Body of pancreas (tissue), 4 donors: ENCODE measurements at regions not wholly inside any gene's neighbourhood (a gene's known extent, or its start where the extent isn't known, plus 50 kb on each side); places are given as distances from the start of the nearest gene placed in this dataset.
"Not testable (repeated sequence)": the region's sequence is repeated elsewhere in the genome, so short reads cannot be mapped to it uniquely, and the experiment has no call there.

Experiments
- ATAC-seq: fragments of 150-250 bp; one replicate; pipeline ENCODE4 v1.9.1; 2016
- DNase-seq, 4 donors: peaks; one replicate each; pipeline ENCODE4 v3.0.0-alpha.2; 2019
- H3K27ac ChIP-seq, 4 donors: fragments of 200-600 bp; sonication (generic); 1 replicate in 3 of 4; 2 replicates in 1 of 4; pipeline versions ENCODE4 v1.5.1 to v1.6.1; 2016 to 2019; ENCODE audit warnings: mild to moderate bottlenecking in 1 of 4, mixed read lengths in 1 of 4, moderate library complexity in 1 of 4
- H3K27me3 ChIP-seq, 2 donors: fragments of 200-600 bp; sonication (generic); one replicate each; pipeline ENCODE4 v1.6.0; 2016; ENCODE audit warnings: mild to moderate bottlenecking in 1 of 2
- H3K36me3 ChIP-seq, 2 donors: fragments of 200-600 bp; sonication (generic); replicated peaks in 1 of 2; 2 replicates each; pipeline ENCODE4 v1.5.1; 2016; ENCODE audit warnings: low read depth in 2 of 2; ENCODE audit not compliant: insufficient read depth in 1 of 2
- H3K4me1 ChIP-seq: fragments of 200-600 bp; sonication (generic); one replicate; pipeline ENCODE4 v1.6.0; 2016
- H3K4me3 ChIP-seq, 2 donors: fragments of 200-600 bp; sonication (generic); 1 replicate in 1 of 2; 2 replicates in 1 of 2; pipeline ENCODE4 v1.5.1; 2016 to 2019
- H3K9me3 ChIP-seq, 3 donors: fragments of 200-600 bp; sonication (generic); 1 replicate in 2 of 3; 2 replicates in 1 of 3; pipeline ENCODE4 v1.5.1; 2016
- CTCF ChIP-seq, 7 experiments: fragments of 450-650 bp in 4 of 7; fragments of 200-600 bp in 3 of 7; sonication (generic) in 3 of 7; IDR thresholded peaks; one replicate each; pipeline ENCODE4 v1.5.1; 2016 to 2019; ENCODE audit warnings: antibody characterized with exemption in 7 of 7
- POLR2A ChIP-seq, 3 donors: fragments of 450-650 bp; IDR thresholded peaks; one replicate each; pipeline ENCODE4 v1.6.1; 2016; ENCODE audit warnings: antibody characterized with exemption in 3 of 3, mild to moderate bottlenecking in 2 of 3
- WGBS, 2 donors: methylation state at CpG; one replicate each; pipeline ENCODE4 v1.1.5; 2017; 5-methylcytosine and 5-hydroxymethylcytosine counted together
- intact Hi-C: fragments of 100-400 bp; cut with DNase I; formaldehyde crosslinking; loops from one replicate; pipeline ENCODE4 v1.15.1; 2023

- H3K27ac ChIP-seq, H3K4me3 ChIP-seq, DNase-seq, H3K27me3 ChIP-seq, ATAC-seq, H3K36me3 ChIP-seq, H3K4me1 ChIP-seq, intact Hi-C loops: not testable (repeated sequence)
- H3K9me3 ChIP-seq = peaks cover 0 to 28% (median 6%) of the 10 kb centered on the region in 3 donors
- WGBS, 2 donors = 39 to 47% methylated on average over 3 of the region's 3 CpGs
Observed at GRCh38 chr11:94235772-94236171, 68.6 kb upstream of the IZUMO1R start.

GRCh38 chr11:94236416-94236815, 68.0 kb upstream of the IZUMO1R start:
- H3K4me1 ChIP-seq, ATAC-seq, intact Hi-C loops, H3K4me3 ChIP-seq, H3K27me3 ChIP-seq, H3K27ac ChIP-seq, DNase-seq, H3K36me3 ChIP-seq: not testable (repeated sequence)
- WGBS, 2 donors = 71 to 78% methylated on average over 4 of the region's 4 CpGs
- H3K9me3 ChIP-seq = peaks cover 0 to 28% (median 6%) of the 10 kb centered on the region in 3 donors

- H3K4me3 ChIP-seq, intact Hi-C loops, H3K36me3 ChIP-seq, H3K27me3 ChIP-seq, H3K4me1 ChIP-seq, H3K27ac ChIP-seq, ATAC-seq: not testable (repeated sequence)
- DNase-seq = peak in 3 of 4 donors; percentile 10 to 38 (median 24)
- peak in 1 of 7 experiments; percentile 11 for TF ChIP-seq CTCF (IDR thresholded peaks at IDR 0.05)
- H3K9me3 ChIP-seq = peaks cover 0 to 28% (median 6%) of the 10 kb centered on the region in 3 donors
- 64 to 69% methylated on average over 18 of the region's 18 CpGs for WGBS, 2 donors
Observed at GRCh38 chr11:94237447-94238153, 66.8 kb upstream of the IZUMO1R start.

- WGBS, 2 donors = 84 to 86% methylated on average over 24 of the region's 24 CpGs
- H3K27ac ChIP-seq, H3K36me3 ChIP-seq, H3K4me1 ChIP-seq, ATAC-seq, H3K27me3 ChIP-seq, intact Hi-C loops, H3K4me3 ChIP-seq: not testable (repeated sequence)
- H3K9me3 ChIP-seq = peaks cover 0 to 28% (median 6%) of the 10 kb centered on the region in 3 donors
- peak in 3 of 4 donors; percentile 8 to 36 (median 28) for DNase-seq
- TF ChIP-seq POLR2A (IDR thresholded peaks at IDR 0.05) = peak in 1 of 3 donors; percentile 19
Observed at GRCh38 chr11:94238154-94238735, 66.1 kb upstream of the IZUMO1R start.

- H3K4me3 ChIP-seq, H3K36me3 ChIP-seq, H3K27ac ChIP-seq, ATAC-seq, intact Hi-C loops, H3K27me3 ChIP-seq, DNase-seq, H3K4me1 ChIP-seq: not testable (repeated sequence)
- H3K9me3 ChIP-seq = peaks cover 0 to 28% (median 6%) of the 10 kb centered on the region in 3 donors
Observed at GRCh38 chr11:94238774-94239173, 65.6 kb upstream of the IZUMO1R start.

- 29 to 32% methylated on average over 2 of the region's 2 CpGs for WGBS, 2 donors
- no peaks in the 10 kb centered on the region for H3K36me3 ChIP-seq
- no peaks in the 10 kb centered on the region for H3K4me1 ChIP-seq
- no peak for DNase-seq
- intact Hi-C loops = no loop called here
- no peak overlapping the region for H3K4me3 ChIP-seq
- H3K9me3 ChIP-seq = peaks cover 0 to 17% (median 3%) of the 10 kb centered on the region in 3 donors
- ATAC-seq = no peak
- no peak overlapping the region for H3K27ac ChIP-seq
- H3K27me3 ChIP-seq = no peaks in the 10 kb centered on the region
- TF ChIP-seq CTCF (IDR thresholded peaks at IDR 0.05) = no peak
- no peak for TF ChIP-seq POLR2A (IDR thresholded peaks at IDR 0.05)
Observed at GRCh38 chr11:94241896-94242295, 62.5 kb upstream of the IZUMO1R start.
